ENCODE measurements at regions not wholly inside any gene's neighbourhood (a gene's known extent, or its start where the extent isn't known, plus 50 kb on each side); places are given as distances from the start of the nearest gene placed in this dataset.

DNA sequence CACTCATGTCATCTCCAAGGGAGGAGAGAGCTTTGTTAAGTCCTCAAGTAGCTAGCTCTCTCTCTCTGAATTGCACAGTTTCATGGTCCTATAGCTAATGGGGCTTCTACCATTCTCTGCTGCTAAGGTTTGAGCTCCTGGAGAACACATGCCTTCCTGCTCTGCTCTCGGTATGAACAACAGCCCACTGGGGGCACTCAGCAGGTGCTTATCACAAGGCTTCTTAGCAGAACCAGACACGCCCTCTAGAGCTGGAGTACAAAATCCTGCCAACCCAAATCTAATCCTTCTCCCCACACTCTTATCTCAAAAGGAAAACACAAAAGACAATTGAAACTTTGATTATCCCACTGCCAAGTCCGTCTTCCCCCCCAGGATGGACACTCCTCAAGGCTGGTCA lies 176.5 kb downstream of the HS3ST1 start:
- TF ChIP-seq, protein P1, sequence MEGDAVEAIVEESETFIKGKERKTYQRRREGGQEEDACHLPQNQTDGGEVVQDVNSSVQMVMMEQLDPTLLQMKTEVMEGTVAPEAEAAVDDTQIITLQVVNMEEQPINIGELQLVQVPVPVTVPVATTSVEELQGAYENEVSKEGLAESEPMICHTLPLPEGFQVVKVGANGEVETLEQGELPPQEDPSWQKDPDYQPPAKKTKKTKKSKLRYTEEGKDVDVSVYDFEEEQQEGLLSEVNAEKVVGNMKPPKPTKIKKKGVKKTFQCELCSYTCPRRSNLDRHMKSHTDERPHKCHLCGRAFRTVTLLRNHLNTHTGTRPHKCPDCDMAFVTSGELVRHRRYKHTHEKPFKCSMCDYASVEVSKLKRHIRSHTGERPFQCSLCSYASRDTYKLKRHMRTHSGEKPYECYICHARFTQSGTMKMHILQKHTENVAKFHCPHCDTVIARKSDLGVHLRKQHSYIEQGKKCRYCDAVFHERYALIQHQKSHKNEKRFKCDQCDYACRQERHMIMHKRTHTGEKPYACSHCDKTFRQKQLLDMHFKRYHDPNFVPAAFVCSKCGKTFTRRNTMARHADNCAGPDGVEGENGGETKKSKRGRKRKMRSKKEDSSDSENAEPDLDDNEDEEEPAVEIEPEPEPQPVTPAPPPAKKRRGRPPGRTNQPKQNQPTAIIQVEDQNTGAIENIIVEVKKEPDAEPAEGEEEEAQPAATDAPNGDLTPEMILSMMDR (IDR thresholded peaks at IDR 0.05): no peak
- no peaks in the 10 kb centered on the region for H3K36me3 ChIP-seq
- DNase-seq: no peak

DNA sequence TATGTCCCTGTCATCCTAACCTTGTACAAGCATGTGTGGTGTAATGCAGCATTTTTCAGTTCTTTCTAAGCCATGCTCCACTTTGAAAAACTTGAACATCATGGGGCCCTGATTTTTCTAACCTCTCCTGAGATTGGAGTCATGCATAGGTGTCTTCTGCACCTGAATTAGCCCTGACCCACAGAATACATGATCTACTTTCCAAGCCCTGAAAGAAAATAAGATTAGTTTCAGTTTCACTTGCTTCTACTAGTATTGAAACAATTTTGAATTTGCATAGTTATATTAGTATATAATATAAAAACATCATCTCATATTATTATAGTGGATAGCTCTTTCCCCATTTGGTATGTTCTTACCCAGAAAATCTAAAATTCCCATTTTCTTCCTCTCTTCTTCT lies 178.2 kb downstream of the HS3ST1 start:
- intact Hi-C loops (cut with DNase I): no loop called here
- H3K9me3 ChIP-seq: no peaks in the 10 kb centered on the region
- DNase-seq: no peak
- H3K4me3 ChIP-seq: no peak overlapping the region
- TF ChIP-seq, protein P1 (IDR thresholded peaks at IDR 0.05): no peak
- no peak for ATAC-seq
- no peaks in the 10 kb centered on the region for H3K4me1 ChIP-seq
- no peaks in the 10 kb centered on the region for H3K27me3 ChIP-seq
- no peak overlapping the region for H3K27ac ChIP-seq
- no peaks in the 10 kb centered on the region for H3K36me3 ChIP-seq

More for the DNA sequence above, 176.5 kb downstream of the HS3ST1 start:
- no peak overlapping the region for H3K4me3 ChIP-seq
- no peak overlapping the region for H3K27ac ChIP-seq
- no peaks in the 10 kb centered on the region for H3K9me3 ChIP-seq
- no peaks in the 10 kb centered on the region for H3K4me1 ChIP-seq
- H3K27me3 ChIP-seq: no peaks in the 10 kb centered on the region
- no peak for ATAC-seq
- intact Hi-C loops (cut with DNase I): no loop called here

DNA sequence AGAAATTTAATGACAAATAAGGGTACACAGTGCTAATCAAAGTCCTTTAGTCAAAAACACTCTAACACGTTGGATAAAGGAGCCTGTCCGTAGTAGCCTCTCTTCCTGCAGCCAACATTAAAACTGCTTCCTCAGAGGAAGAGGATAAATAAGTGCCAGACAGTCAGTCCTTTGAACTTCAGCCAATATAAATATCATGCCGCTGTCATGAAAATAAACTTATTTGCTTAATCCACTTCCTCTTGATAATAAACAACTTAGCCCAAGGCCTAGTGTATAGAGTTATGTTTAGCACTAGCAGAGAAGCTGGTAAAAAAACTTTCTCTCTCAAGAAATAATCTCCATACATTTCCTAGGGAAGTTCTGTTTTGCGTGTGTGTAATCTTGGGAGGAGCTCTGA lies 196.7 kb downstream of the HS3ST1 start:
- TF ChIP-seq, protein P1 (IDR thresholded peaks at IDR 0.05): no peak
- ATAC-seq: no peak

DNA sequence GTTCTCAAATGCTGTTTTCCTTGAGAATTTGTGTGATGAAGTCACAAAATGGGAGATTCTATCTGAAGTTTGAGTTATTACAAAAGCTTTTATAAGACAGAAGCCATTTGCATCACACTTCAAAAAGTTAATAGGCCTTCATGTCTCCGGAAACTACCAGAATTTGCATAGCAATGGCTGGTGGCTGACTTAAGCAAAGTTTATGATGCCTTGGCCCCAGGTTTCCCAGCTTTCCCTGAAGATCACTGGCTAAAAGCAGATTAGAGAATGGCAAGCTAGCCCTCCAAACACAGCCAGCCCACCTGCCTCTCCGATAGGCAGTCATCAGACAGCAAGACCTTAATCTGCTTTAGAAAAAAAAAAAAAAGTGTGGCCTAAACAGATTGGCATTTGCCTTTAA lies 197.8 kb downstream of the HS3ST1 start:
- Histone ChIP-seq H3K27ac (no peak overlapping the region), H3K4me3 (no peak overlapping the region), H3K27me3 (no peaks in the 10 kb centered on the region), H3K4me1 (no peaks in the 10 kb centered on the region), H3K36me3 (no peaks in the 10 kb centered on the region), H3K9me3 (no peaks in the 10 kb centered on the region)
- ATAC-seq (no peak), DNase-seq (no peak)
- intact Hi-C loops (cut with DNase I): no loop called here
- TF ChIP-seq, protein P1 (IDR thresholded peaks at IDR 0.05): no peak

More for the DNA sequence above, 196.7 kb downstream of the HS3ST1 start:
- no peak for DNase-seq
- intact Hi-C loops (cut with DNase I): no loop called here
- Histone ChIP-seq H3K27ac (no peak overlapping the region), H3K27me3 (no peaks in the 10 kb centered on the region), H3K4me1 (no peaks in the 10 kb centered on the region), H3K36me3 (no peaks in the 10 kb centered on the region), H3K4me3 (no peak overlapping the region), H3K9me3 (no peaks in the 10 kb centered on the region)

DNA sequence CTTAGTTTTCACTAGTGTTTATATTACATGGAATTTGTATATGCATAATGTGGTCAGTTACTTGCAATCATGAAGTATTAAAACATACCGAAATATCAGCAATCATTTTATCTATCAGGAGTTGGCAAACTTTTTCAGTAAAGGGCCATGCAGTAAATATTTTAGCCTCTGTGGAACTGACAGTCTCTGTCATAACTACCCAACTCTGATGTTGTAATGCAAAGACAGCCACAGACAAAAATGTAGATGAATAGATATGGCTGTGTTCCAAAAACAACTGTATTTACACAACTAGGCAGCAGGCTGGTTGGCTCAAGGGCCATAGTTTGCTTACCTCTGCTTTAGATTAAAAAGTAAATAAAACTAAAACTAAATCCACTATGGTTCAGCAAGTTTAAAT lies 200.2 kb downstream of the HS3ST1 start:
- Histone ChIP-seq H3K9me3 (no peaks in the 10 kb centered on the region), H3K4me3 (no peak overlapping the region), H3K4me1 (no peaks in the 10 kb centered on the region), H3K36me3 (no peaks in the 10 kb centered on the region), H3K27ac (no peak overlapping the region), H3K27me3 (no peaks in the 10 kb centered on the region)
- ATAC-seq: no peak
- no peak for DNase-seq
- intact Hi-C loops (cut with DNase I): no loop called here
- TF ChIP-seq, protein P1 (IDR thresholded peaks at IDR 0.05): no peak

DNA sequence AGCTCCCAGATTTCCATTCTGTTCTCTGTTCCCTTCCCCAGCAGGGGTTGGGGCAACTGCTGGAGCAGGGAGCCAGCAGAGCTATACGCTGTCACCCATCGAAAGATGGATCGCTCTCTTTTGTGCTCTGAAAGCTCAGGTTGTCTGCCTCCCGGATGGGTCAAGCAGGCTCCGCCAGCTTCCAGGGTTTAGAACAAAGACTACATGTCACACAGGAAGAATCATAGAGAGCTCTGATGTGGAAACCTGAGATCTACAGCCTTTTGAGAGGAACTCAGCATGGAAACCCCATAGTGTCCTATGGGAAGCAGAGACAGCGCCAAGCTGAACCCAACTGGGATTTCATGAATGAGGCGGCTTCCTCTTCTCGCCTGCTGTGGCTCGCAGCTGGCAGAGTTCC lies 205.4 kb downstream of the HS3ST1 start:
- TF ChIP-seq, protein P1 (IDR thresholded peaks at IDR 0.05): no peak
- Histone ChIP-seq H3K27me3 (no peaks in the 10 kb centered on the region), H3K27ac (no peak overlapping the region), H3K9me3 (no peaks in the 10 kb centered on the region), H3K4me3 (no peak overlapping the region), H3K36me3 (no peaks in the 10 kb centered on the region), H3K4me1 (no peaks in the 10 kb centered on the region)
- ATAC-seq: no peak
- DNase-seq: no peak
- intact Hi-C loops (cut with DNase I): no loop called here
